GM19397 (cell line): ENCODE measurements at regions not wholly inside any gene's neighbourhood (a gene's known extent, or its start where the extent isn't known, plus 50 kb on each side); places are given as distances from the start of the nearest gene placed in this dataset.
"Not testable (repeated sequence)": the region's sequence is repeated elsewhere in the genome, so short reads cannot be mapped to it uniquely, and the experiment has no call there.

ENCODE experiments used
- ATAC-seq: cut with Tn5 transposase; IDR thresholded peaks from one replicate; pipeline ENCODE4 v1.9.1; 2021; ENCODE audit warnings: mild to moderate bottlenecking, moderate library complexity; ENCODE audit not compliant: unreplicated experiment

- no peak for ATAC-seq
These were observed 2471.5 kb downstream of the PCDH9 start for GRCh38 chr13:64758521-64759244.

- ATAC-seq: no peak
These were observed 2473.5 kb downstream of the PCDH9 start for GRCh38 chr13:64756621-64757020.

GRCh38 chr13:64755961-64756360 is 2474.2 kb downstream of the PCDH9 start:
- no peak for ATAC-seq

- ATAC-seq: no peak
These were observed 2476.7 kb downstream of the PCDH9 start for GRCh38 chr13:64753233-64754000.

GRCh38 chr13:64749301-64749700 is 2480.8 kb downstream of the PCDH9 start:
- no peak for ATAC-seq

- ATAC-seq: no peak
These were observed 2483.3 kb downstream of the PCDH9 start for GRCh38 chr13:64746845-64747244.

GRCh38 chr13:64740493-64740892 is 2489.6 kb downstream of the PCDH9 start:
- no peak for ATAC-seq

GRCh38 chr13:64725492-64725891 is 2504.6 kb downstream of the PCDH9 start:
- no peak for ATAC-seq

- ATAC-seq: no peak
These were observed 2506.4 kb downstream of the PCDH9 start for GRCh38 chr13:64723724-64724123.

- ATAC-seq: no peak
These were observed 2512.0 kb downstream of the PCDH9 start for GRCh38 chr13:64718116-64718515.

- ATAC-seq: no peak
These were observed 2513.2 kb downstream of the PCDH9 start for GRCh38 chr13:64716936-64717335.

GRCh38 chr13:64709079-64709478 is 2521.1 kb downstream of the PCDH9 start:
- ATAC-seq: no peak

- ATAC-seq: no peak
These were observed 2526.0 kb downstream of the PCDH9 start for GRCh38 chr13:64704121-64704649.

- ATAC-seq: no peak
These were observed 2532.9 kb downstream of the PCDH9 start for GRCh38 chr13:64697226-64697625.

GRCh38 chr13:64688893-64689677 is 2541.1 kb downstream of the PCDH9 start:
- ATAC-seq: no peak

- not testable (repeated sequence) for ATAC-seq
These were observed 2543.6 kb downstream of the PCDH9 start for GRCh38 chr13:64686536-64686935.

GRCh38 chr13:64684685-64685431 is 2545.3 kb downstream of the PCDH9 start:
- ATAC-seq: no peak

GRCh38 chr13:64684108-64684507 is 2546.0 kb downstream of the PCDH9 start:
- ATAC-seq: no peak

GRCh38 chr13:64680739-64681138 is 2549.4 kb downstream of the PCDH9 start:
- no peak for ATAC-seq

GRCh38 chr13:64675255-64675892 is 2554.8 kb downstream of the PCDH9 start:
- no peak for ATAC-seq
